HEK293 (cell line): ENCODE measurements at regions not wholly inside any gene's neighbourhood (a gene's known extent, or its start where the extent isn't known, plus 50 kb on each side); places are given as distances from the start of the nearest gene placed in this dataset.
"Not testable (repeated sequence)": the region's sequence is repeated elsewhere in the genome, so short reads cannot be mapped to it uniquely, and the experiment has no call there.

Experiments used
- CTCF ChIP-seq: fragments of 450-650 bp; formaldehyde crosslinking; IDR thresholded peaks from 2 replicates; pipeline ENCODE4 v1.5.1; 2016; ENCODE audit warnings: missing biosample characterization, missing genetic modification characterization
- KLF9 ChIP-seq: fragments of 450-650 bp; formaldehyde crosslinking; IDR thresholded peaks from 2 replicates; pipeline ENCODE4 v1.5.1; 2016; ENCODE audit warnings: missing biosample characterization, missing genetic modification characterization, low read depth
- REST ChIP-seq: fragments of 450-650 bp; formaldehyde crosslinking; IDR thresholded peaks from 2 replicates; pipeline ENCODE4 v1.5.1; 2016; ENCODE audit warnings: missing biosample characterization, missing genetic modification characterization
- ZFP69B ChIP-seq: fragments of 450-650 bp; formaldehyde crosslinking; IDR thresholded peaks from 2 replicates; pipeline ENCODE4 v1.5.1; 2016; ENCODE audit warnings: missing biosample characterization, missing genetic modification characterization
- ZNF18 ChIP-seq: fragments of 450-650 bp; formaldehyde crosslinking; IDR thresholded peaks from 2 replicates; pipeline ENCODE4 v1.5.1; 2016; ENCODE audit warnings: missing biosample characterization, missing genetic modification characterization
- ZNF24 ChIP-seq: fragments of 450-650 bp; formaldehyde crosslinking; IDR thresholded peaks from 2 replicates; pipeline ENCODE4 v1.5.1; 2016; ENCODE audit warnings: missing biosample characterization, missing genetic modification characterization
- ZNF311 ChIP-seq: fragments of 450-650 bp; formaldehyde crosslinking; IDR thresholded peaks from 2 replicates; pipeline ENCODE4 v1.5.1; 2017; ENCODE audit warnings: missing biosample characterization, missing genetic modification characterization, borderline replicate concordance
- ZNF529 ChIP-seq: fragments of 450-650 bp; formaldehyde crosslinking; IDR thresholded peaks from 2 replicates; pipeline ENCODE4 v1.5.1; 2017; ENCODE audit warnings: missing genetic modification characterization, missing biosample characterization; ENCODE audit not compliant: insufficient replicate concordance
- ZNF600 ChIP-seq: fragments of 450-650 bp; formaldehyde crosslinking; IDR thresholded peaks from 2 replicates; pipeline ENCODE4 v1.5.1; 2016; ENCODE audit warnings: missing biosample characterization, missing genetic modification characterization
- ZNF610 ChIP-seq: fragments of 450-650 bp; formaldehyde crosslinking; IDR thresholded peaks from 2 replicates; pipeline ENCODE4 v1.5.1; 2016; ENCODE audit warnings: missing biosample characterization, missing genetic modification characterization, borderline replicate concordance
- ZNF776 ChIP-seq: fragments of 450-650 bp; formaldehyde crosslinking; IDR thresholded peaks from 2 replicates; pipeline ENCODE4 v1.5.0; 2017; ENCODE audit warnings: missing biosample characterization, missing genetic modification characterization, borderline replicate concordance
- ZNF785 ChIP-seq: fragments of 450-650 bp; formaldehyde crosslinking; IDR thresholded peaks from 2 replicates; pipeline ENCODE4 v1.5.1; 2016; ENCODE audit warnings: missing biosample characterization, missing genetic modification characterization

- TF ChIP-seq ZNF311 (tag by site-specific recombination); CTCF; ZNF785 (tag by site-specific recombination); ZNF610; ZNF18 (tag by site-specific recombination); KLF9 (tag by site-specific recombination); ZNF24; ZNF529; ZNF776: not testable (repeated sequence)
- TF ChIP-seq REST (tag by site-specific recombination) (0 out of 2 replicates have a peak, but pooled peaks have one; percentile 25), ZNF600 (tag by site-specific recombination) (0 out of 2 replicates have a peak, but pooled peaks have one; percentile 22), ZFP69B (peak; percentile 79)
Observed at GRCh38 chr3:176016203-176016602, 1157.1 kb downstream of the NAALADL2 start.
